Lower leg skin (tissue), 4 donors: ENCODE measurements at regions not wholly inside any gene's neighbourhood (a gene's known extent, or its start where the extent isn't known, plus 50 kb on each side); places are given as distances from the start of the nearest gene placed in this dataset.

Experiments
- DNase-seq, 2 donors: peaks; one replicate each; pipeline ENCODE4 v3.0.0-alpha.2; 2019; ENCODE audit warnings: low spot score in 2 of 2
- H3K4me3 ChIP-seq: fragments of 200-600 bp; sonication (generic); 2 replicates; pipeline ENCODE4 v1.5.1; 2017; ENCODE audit warnings: mild to moderate bottlenecking, low read depth; ENCODE audit not compliant: poor library complexity, severe bottlenecking
- POLR2A ChIP-seq, 2 donors: fragments of 450-650 bp; IDR thresholded peaks; one replicate each; pipeline ENCODE4 v1.6.1; 2016 to 2017; ENCODE audit warnings: antibody characterized with exemption in 2 of 2, mild to moderate bottlenecking in 1 of 2, moderate library complexity in 1 of 2
- WGBS, 2 donors: methylation state at CpG; one replicate each; pipeline ENCODE4 v1.1.5; 2018; 5-methylcytosine and 5-hydroxymethylcytosine counted together
- intact Hi-C: fragments of 100-400 bp; cut with DNase I; formaldehyde crosslinking; loops from one replicate; pipeline ENCODE4 v1.15.0; 2023; ENCODE audit warnings: low total_unique reads
- TF ChIP-seq, protein P1 (sequence below), 3 donors: fragments of 450-650 bp; IDR thresholded peaks; one replicate each; pipeline ENCODE4 v1.5.1; 2016; ENCODE audit warnings: antibody characterized with exemption in 3 of 3, mild to moderate bottlenecking in 3 of 3, moderate library complexity in 2 of 3

DNA sequence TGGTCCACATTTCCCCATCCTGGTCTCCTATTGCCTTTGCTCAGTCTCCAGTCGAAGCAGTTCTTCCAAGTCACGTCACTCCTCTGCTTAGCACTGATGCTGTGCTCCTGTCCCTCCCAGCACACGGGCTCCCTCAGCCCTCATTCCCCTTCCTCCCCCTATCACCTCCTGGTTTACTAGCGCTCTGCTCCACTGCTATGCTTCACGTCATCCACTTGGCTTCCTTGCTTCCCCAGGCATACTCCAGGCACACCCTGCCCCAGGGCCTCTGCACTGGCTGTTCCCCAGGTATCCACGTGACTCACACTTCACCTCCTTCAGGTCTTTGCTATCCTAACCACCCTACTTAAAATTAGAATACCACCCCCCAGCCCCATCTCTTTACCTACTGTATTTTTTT is 269.3 kb downstream of the GLI2 start:
- TF ChIP-seq, protein P1, sequence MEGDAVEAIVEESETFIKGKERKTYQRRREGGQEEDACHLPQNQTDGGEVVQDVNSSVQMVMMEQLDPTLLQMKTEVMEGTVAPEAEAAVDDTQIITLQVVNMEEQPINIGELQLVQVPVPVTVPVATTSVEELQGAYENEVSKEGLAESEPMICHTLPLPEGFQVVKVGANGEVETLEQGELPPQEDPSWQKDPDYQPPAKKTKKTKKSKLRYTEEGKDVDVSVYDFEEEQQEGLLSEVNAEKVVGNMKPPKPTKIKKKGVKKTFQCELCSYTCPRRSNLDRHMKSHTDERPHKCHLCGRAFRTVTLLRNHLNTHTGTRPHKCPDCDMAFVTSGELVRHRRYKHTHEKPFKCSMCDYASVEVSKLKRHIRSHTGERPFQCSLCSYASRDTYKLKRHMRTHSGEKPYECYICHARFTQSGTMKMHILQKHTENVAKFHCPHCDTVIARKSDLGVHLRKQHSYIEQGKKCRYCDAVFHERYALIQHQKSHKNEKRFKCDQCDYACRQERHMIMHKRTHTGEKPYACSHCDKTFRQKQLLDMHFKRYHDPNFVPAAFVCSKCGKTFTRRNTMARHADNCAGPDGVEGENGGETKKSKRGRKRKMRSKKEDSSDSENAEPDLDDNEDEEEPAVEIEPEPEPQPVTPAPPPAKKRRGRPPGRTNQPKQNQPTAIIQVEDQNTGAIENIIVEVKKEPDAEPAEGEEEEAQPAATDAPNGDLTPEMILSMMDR (IDR thresholded peaks at IDR 0.05), result no peak
- TF ChIP-seq POLR2A (IDR thresholded peaks at IDR 0.05), result no peak
- no peak overlapping the region for H3K4me3 ChIP-seq
- 30 to 44% methylated on average over 6 of the region's 6 CpGs for WGBS, 2 donors
- DNase-seq, result peak in 1 of 2 donors; percentile 83
- intact Hi-C loops, result no loop called here

DNA sequence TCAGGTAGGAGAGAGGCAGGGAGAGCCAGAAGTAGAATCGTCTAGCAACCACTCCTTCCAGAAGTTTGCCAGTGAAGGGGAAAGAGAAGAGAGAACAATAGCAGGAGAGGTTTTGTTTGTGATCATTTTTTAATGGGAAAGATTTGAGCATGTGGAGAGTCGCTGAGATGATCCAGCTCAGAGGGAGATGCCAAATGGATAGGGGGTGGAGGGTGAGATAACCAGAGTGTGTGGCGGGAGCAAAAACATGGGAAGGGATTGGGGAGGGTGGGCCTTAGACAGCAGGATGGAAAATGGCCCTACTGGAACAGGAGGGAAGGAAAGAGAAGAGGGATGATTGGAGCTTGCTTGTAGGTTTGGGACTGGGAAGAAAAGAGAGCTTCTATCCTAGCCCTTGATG is 269.8 kb downstream of the GLI2 start:
- intact Hi-C loops, result no loop called here
- 33 to 45% methylated on average over 3 of the region's 3 CpGs for WGBS, 2 donors
- TF ChIP-seq, protein P1 (IDR thresholded peaks at IDR 0.05), result no peak
- no peak for TF ChIP-seq POLR2A (IDR thresholded peaks at IDR 0.05)
- H3K4me3 ChIP-seq, result no peak overlapping the region
- no peak for DNase-seq

DNA sequence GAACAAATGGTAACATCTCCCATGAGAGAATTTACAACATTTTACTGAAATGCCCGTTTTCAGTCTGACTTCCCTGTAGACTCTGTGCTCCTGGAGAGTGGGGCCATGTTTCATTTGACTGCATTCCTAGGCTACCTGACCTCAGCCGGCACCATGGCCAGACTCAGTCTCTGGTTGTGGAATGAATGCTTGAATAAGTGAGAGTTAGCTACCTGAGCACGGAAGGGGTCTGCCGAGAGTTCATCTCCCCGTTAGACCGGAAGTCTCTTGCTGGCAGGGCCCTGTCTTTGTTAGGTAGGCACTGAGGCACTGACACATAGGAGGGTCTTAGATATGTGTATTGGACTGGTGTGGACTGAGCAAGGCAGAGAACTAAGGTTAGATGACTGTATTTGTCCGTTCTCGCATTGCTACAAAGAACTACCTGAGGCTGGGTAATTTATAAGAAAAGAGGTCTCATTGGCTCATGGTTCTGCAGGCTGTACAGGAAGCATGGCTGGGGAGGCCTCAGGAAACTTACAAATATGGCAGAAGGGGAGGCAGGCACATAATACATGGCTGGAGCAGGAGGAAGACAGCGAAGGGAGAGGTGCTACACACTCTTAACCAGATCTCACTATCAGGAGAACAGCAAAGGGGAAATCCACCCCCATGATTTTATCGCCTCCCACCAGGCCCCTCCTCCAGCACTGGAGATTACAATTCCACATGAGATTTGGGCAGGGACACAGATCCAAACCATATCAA is 271.2 kb downstream of the GLI2 start:
- peak in 1 of 2 donors; percentile 52 for DNase-seq
- H3K4me3 ChIP-seq, result no peak overlapping the region
- no peak for TF ChIP-seq POLR2A (IDR thresholded peaks at IDR 0.05)
- TF ChIP-seq, protein P1 (IDR thresholded peaks at IDR 0.05), result no peak
- intact Hi-C loops, result no loop called here
- WGBS, 2 donors, result 90 to 93% methylated on average over 10 of the region's 10 CpGs

DNA sequence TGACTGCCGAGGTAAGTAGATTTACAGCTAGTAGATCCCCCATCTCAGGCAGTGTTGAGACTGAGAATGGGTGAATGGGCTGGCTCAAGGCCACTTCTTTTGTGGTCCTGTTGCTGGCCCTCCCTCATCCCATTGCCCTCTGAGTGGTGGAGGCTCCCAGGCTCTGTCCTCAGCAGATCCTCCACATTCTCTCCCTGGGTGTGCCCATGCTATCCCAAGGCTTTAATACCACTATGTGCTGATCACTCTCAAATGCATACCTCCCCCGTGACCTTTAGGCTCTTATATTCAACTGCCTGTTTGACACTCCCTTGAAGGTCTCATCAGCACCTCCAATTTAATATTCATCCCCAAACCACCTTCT is 271.8 kb downstream of the GLI2 start:
- peak in 1 of 2 donors; percentile 40 for DNase-seq
- TF ChIP-seq, protein P1 (IDR thresholded peaks at IDR 0.05), result no peak
- no peak for TF ChIP-seq POLR2A (IDR thresholded peaks at IDR 0.05)
- WGBS, 2 donors, result 94 to 98% methylated on average over 2 of the region's 2 CpGs
- H3K4me3 ChIP-seq, result no peak overlapping the region
- intact Hi-C loops, result no loop called here

DNA sequence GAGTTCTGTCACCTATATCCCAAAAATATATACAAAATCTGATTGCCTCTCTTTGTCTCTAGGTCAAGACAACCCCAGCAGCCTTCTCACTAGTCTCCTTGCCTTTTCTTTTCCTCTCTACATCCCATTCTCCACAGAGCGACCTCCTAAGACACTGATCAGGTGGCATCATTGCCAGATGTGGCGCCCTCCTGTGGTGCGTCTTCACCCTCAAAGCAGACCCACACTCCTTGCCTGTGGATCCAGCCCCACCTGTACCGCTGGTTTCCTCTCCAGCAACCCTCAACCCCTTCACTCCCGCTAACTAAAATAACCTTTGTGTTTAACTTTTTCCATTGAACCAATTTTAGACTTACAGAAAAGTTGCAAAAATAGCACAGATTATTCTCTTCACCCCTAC is 273.3 kb downstream of the GLI2 start:
- H3K4me3 ChIP-seq, result no peak overlapping the region
- intact Hi-C loops, result no loop called here
- DNase-seq, result peak in 1 of 2 donors; percentile 67
- TF ChIP-seq, protein P1 (IDR thresholded peaks at IDR 0.05), result no peak
- no peak for TF ChIP-seq POLR2A (IDR thresholded peaks at IDR 0.05)
- 84 to 88% methylated on average over 5 of the region's 5 CpGs for WGBS, 2 donors

DNA sequence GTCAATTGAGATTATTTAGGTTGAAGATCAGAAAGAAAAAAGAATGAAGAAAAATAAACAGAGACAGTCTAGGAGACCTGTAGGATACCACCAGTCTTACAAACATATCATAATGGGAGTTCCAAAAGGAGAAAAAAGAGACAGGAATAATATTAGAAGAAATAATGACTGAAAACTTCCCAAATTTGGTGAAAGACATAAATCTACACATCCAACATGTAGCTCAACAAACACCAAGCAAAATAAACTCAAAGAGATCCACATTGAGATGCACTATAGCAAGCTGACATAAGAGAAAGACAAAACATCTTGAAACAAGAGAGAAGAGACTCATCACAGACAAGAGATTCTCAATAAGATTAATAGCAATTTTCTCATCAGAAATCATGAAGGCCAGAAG is 274.0 kb downstream of the TFCP2L1 start:
- DNase-seq, result no peak
- intact Hi-C loops, result no loop called here
- no peak for TF ChIP-seq POLR2A (IDR thresholded peaks at IDR 0.05)
- TF ChIP-seq, protein P1 (IDR thresholded peaks at IDR 0.05), result no peak
- no peak overlapping the region for H3K4me3 ChIP-seq
